ENCODE measurements at regions not wholly inside any gene's neighbourhood (a gene's known extent, or its start where the extent isn't known, plus 50 kb on each side); places are given as distances from the start of the nearest gene placed in this dataset.
"Not testable (repeated sequence)": the region's sequence is repeated elsewhere in the genome, so short reads cannot be mapped to it uniquely, and the experiment has no call there.

GRCh38 chr10:28354511-28354910 is 51.6 kb upstream of the MPP7 start:
- no peak for DNase-seq (ENCODE audit: low read depth)

- peak; percentile 2 for DNase-seq (ENCODE audit: low read depth)
These were observed 52.5 kb upstream of the MPP7 start for GRCh38 chr10:28355376-28355775.

DNA sequence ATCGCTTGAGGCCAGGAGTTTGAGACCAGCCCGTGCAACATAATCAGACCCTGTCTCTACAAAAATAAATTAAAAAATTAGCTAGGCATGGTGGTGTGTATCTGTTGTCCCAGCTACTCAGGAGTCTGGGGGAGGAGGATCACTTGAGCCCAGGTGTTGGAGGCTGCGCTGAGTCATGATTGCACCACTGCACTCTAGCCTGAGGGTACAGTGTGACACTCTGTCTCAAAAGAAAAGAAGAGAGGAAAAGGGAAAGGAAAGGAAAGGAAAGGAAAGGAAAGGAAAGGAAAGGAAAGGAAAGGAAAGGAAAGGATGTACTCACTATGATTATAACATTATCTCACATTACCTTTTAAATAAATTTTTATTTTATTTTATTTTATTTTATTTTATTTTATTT is 56.5 kb upstream of the MPP7 start:
- DNase-seq (ENCODE audit: low read depth): no peak

GRCh38 chr10:28360175-28360574 is 57.3 kb upstream of the MPP7 start:
- DNase-seq (ENCODE audit: low read depth): no peak

DNA sequence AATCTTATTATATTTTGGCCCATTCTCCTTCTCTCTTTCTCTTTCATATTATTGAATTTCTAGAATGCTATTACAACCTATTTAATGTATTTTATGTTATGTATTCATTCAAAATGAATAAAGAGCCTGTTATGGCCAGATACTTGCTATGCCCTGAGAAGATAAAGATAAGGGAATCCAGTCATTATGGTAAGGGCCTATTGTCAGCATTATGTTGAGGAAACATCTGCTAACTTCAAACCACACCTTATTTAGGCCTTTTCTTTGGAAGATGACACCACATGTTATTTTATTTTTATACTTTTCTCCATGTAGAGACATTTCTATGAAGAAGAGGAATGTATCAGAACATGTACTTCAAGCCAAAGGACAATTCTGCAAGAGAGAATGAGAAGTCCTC is 60.5 kb upstream of the MPP7 start:
- DNase-seq (ENCODE audit: low read depth): no peak

DNA sequence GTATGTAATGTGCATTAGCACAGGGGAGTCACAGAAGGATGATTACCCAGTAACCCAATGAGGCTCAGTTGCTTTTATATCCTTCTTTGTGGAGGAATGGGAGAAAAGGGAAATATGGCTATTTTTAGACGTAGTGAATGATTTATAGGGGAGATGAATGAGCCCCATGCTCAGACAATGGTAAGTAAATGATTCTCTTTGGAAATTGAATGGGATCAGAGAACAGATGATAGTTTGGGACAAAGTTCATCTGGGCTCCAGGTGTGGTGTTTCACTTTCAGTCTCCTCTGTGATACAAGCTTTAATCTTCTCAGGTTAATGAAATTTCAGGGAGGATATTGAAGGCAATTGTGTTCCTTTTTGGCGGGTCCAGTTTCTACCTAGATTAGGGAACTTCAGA is 63.0 kb upstream of the MPP7 start:
- no peak for DNase-seq (ENCODE audit: low read depth)

GRCh38 chr10:28366994-28367393 is 64.1 kb upstream of the MPP7 start:
- no peak for DNase-seq (ENCODE audit: low read depth)

- DNase-seq (ENCODE audit: low read depth): no peak
These were observed 64.5 kb upstream of the MPP7 start for GRCh38 chr10:28367413-28367812.

DNA sequence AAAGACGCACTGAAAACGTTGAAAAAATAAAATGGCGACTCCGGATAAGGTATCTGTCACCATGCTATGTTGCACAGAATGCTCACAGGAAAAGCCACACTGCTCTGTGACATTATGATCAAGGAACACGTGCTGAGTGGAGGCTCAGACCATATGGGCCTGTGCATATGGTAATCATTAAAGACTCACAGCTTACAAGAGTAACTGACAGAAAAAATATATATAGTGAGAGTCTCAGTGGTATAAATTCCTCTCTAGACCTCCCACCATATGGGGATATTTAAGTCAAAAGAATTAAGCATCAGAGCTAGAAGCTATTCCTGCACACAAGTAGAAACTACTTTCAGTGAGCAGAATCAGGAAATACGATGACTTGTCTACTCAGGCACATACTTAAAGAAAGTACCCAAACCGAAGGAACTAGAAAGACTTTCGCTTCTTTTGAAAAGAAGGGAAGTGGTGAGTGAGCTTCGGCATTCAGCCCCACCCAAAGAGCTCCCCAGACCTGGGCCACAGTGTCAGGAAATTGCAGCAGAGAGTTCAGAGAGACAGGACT is 65.1 kb upstream of the MPP7 start:
- DNase-seq (ENCODE audit: low read depth): no peak

- DNase-seq (ENCODE audit: low read depth): no peak
These were observed 67.4 kb upstream of the MPP7 start for GRCh38 chr10:28370107-28370835.

DNA sequence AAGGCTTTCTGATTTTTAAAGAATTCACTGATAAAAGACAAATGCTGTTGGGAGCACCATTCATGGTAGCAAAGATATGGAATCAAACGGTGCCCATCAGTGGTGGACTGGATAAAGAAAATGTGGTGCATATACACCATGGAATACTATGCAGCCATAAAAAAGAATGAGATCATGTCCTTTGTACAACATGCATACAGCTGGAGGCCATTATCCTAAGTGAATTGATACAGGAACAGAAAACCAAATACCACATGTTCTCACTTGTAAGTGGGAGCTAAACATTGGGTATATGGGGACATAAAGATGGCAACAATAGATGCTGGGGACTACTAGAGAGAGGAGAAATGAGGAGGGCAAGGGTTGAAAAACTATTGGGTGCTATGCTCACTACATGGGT is 68.8 kb upstream of the MPP7 start:
- DNase-seq (ENCODE audit: low read depth): not testable (repeated sequence)

GRCh38 chr10:28374036-28374435 is 71.2 kb upstream of the MPP7 start:
- no peak for DNase-seq (ENCODE audit: low read depth)

- DNase-seq (ENCODE audit: low read depth): peak; percentile 27
These were observed 72.8 kb upstream of the MPP7 start for GRCh38 chr10:28375399-28376354.

DNA sequence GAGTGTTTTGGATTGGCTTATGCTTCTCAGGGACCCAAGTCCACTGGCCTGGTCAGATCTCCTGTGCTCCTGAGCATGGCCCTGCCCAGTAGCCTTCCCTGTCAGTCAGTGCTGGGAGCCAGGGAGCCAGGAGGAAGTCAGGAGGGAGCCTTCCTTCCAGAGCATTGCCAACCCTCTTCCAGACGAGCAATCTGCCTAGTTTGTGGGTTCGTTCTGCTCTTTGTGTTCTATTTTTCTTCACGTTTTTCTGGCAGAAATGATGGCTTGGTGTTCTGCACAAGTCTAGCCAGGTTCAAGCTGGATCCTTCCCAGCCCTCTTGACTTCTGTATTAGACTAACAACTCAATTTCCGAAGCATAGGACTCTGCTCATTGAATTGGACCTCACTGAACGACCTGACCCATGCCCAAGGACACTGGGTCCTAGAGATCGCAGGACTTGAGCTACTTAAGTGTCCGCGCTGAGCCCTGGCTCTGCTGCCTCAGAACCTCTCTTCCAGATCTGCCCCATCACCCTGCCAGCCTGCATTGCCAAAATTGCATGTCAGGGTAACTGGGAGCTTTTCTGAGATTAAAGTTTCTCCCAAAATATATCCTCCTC is 76.2 kb upstream of the MPP7 start:
- no peak for DNase-seq (ENCODE audit: low read depth)

DNA sequence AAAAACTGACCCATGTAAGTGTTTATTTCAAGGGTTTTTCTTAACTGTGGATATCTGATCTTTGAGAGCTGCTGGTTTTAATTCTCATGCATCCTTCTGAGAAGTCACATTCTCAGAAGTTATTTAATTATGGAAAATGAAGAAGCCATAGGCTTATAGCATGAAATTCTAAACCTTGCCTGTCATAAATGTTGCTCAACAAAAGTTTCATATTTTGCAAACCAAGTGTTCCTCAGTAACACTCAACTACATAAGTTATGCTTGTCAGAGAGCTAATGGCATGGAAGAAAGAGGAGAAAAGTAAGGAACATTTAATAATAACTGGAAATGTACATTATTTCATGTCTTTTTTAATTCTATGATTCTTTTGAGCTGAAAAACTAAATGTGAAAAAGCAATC is 78.6 kb upstream of the MPP7 start:
- DNase-seq (ENCODE audit: low read depth): peak; percentile 42

DNA sequence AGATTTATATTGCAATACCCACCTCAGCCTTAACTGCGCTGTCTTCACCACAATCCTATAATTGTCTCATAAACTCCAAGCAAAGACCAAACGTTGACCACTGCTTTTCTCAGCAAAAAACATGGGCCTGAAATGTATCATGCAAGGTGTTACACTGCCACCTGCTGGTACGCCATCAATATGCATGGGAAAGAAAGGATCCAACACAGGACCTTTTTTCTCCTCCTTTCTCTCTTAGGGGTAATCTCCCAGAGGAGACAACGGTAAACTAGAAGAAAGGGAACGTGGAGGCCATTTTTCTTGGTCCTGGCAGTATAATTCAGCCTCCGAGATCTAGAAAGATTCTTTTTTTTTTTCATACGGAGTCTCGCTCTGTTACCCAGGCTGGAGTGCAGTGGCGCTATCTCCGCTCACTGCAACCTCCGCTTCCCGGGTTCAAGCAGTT is 79.1 kb upstream of the MPP7 start:
- DNase-seq (ENCODE audit: low read depth): peak; percentile 81

DNA sequence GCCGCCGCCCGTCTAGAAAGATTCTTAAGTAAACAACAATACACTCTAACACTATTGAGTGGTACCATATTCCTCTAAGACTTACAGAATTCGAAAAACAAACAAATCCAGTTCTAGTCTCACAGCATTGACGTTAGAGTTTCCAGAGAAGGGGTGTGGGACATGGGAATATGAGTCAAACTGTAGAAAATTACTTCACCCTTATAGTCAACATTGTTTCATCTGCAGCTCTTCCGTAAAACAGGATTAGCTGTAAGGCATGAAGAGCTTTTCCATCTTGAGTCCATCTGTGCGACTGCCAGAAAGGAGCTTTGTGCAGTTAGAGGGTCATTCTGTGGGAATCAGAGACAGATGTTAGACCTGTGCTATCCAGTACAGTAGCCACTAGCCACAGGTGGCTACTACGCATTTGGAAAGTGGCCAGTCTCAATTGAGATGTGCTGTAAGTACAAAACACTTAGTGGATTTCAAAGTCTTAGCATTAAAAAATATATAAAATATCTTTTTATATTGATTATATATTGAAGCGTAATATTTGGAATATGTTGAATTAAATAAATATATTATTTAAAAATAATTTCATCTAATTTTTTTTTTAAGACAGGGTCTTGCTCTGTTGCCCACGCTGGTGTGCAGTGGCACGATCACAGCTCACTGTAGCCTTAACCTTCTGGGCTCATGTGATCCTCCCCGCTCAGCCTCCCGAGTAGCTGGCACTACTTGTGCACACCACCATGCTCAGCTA is 79.8 kb upstream of the MPP7 start:
- DNase-seq (ENCODE audit: low read depth): peak; percentile 35

GRCh38 chr10:28384557-28384956 is 81.7 kb upstream of the MPP7 start:
- DNase-seq (ENCODE audit: low read depth): no peak

- DNase-seq (ENCODE audit: low read depth): no peak
These were observed 83.1 kb upstream of the MPP7 start for GRCh38 chr10:28385748-28386502.

GRCh38 chr10:28386503-28386868 is 83.6 kb upstream of the MPP7 start:
- DNase-seq (ENCODE audit: low read depth): no peak

- DNase-seq (ENCODE audit: low read depth): no peak
These were observed 84.3 kb upstream of the MPP7 start for GRCh38 chr10:28387140-28387539.

Data from amniotic epithelial cell (primary cell).